Activated gamma-delta T cell treated with Interleukin-2 at 50 U/mL for 16 hours (primary cell): ENCODE measurements at regions not wholly inside any gene's neighbourhood (a gene's known extent, or its start where the extent isn't known, plus 50 kb on each side); places are given as distances from the start of the nearest gene placed in this dataset.

ENCODE experiments used
- DNase-seq: peaks from one replicate; pipeline ENCODE4 v3.0.0-alpha.2; 2020

GRCh38 chr3:178367817-178368617 is 168.2 kb upstream of the KCNMB2 start:
- DNase-seq = no peak

- no peak for DNase-seq
These were observed 167.2 kb upstream of the KCNMB2 start for GRCh38 chr3:178369006-178369405.

- no peak for DNase-seq
These were observed 166.4 kb upstream of the KCNMB2 start for GRCh38 chr3:178369811-178370210.

- DNase-seq = no peak
These were observed 165.8 kb upstream of the KCNMB2 start for GRCh38 chr3:178370387-178370786.

DNA sequence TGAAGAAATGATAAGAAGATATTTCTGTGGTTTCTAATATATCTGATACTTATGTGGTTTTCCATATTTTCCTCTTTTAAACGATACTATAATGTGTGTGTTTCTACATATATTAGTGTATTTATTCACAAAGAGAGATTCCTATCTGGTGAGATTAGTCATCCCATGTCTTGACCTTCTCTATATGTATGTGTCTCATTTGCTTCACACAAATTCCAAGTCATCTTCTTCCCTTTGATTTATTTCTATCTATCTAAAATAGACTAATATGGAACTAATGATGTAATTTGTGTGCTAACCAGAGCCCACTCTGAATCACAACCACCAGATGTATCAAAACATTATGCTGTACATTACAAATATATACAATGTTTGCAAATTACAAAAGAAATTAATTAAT is 154.7 kb upstream of the KCNMB2 start:
- no peak for DNase-seq

DNA sequence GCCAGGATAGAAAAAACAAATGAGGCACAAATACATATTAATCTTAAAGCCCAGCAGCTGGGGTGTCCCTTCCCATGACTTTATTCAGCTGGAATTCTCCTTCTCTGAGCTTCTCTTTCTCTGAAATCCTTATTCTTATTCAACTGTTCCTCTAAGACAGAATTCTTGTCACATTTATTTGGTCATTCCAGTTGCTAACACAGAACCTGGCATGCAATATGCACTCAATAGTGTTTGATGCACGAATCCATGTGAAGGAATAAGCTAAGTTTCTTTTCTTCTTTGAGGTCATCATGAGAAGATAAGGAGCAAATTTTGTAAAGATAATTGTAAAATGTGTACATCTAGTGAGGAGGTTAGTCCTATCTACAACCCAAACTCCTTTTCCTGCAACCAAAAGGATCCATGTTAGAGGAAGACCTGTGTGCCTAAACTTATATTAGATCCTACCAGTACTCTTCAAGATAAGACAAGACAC is 154.2 kb upstream of the KCNMB2 start:
- DNase-seq = no peak

DNA sequence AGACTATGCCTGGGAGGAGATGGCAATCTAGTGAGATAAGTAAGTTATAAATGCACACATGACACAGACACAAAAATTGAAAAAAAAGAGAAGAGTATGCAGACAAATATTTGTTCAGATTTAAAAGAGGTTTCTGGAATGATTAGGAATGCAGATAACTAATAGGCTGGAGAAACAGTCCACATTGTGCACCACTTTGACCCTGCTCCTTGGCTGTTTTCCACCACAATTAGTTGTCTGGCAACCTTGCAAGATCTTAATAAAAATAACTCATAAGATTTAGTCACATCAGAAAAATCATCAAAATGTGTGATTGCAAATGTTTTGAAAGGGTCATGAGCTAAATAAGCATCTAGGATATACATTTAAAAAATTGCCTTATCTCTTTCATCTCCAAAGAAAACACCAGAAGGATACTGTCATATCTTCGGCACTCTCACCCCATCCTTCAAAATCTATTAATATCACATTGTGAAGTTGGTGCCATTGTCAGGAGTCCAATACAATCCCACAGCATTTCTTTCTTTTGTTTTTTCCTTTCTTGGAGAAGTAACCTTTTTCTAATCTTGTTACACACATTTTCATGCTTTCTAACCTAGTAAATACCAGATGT is 153.7 kb upstream of the KCNMB2 start:
- DNase-seq = no peak

- no peak for DNase-seq
These were observed 151.7 kb upstream of the KCNMB2 start for GRCh38 chr3:178384321-178385230.

DNA sequence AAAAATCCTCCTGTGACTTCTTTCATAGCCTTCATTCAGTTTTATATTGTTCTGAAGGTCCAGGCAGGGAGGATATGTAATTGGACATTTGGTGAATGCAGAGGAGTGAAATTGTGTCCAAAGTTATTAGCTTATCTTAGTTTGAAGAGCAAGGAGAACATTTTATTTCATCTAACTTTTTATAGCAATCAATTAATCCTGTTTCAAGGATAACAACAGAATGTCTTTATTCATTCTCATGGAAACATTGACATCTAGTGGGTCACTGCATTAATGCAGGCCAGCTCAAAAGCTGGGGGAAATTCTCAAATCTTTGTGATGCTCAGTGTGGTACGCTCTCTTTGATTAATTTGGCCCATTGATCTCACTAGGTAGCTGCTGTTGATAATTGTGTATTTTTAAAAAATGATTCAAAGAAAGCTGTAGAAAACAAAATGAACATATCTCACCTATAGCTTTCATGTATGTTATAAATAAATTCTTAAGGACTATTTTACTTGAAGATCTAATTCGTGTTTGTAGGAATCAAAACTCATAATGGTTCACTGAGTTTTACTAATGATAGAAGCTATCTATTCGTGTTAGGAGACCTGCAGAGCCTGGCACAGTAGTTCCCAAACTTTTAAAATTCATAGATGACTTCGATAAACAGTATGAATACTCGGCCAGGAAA is 150.8 kb upstream of the KCNMB2 start:
- DNase-seq = no peak

DNA sequence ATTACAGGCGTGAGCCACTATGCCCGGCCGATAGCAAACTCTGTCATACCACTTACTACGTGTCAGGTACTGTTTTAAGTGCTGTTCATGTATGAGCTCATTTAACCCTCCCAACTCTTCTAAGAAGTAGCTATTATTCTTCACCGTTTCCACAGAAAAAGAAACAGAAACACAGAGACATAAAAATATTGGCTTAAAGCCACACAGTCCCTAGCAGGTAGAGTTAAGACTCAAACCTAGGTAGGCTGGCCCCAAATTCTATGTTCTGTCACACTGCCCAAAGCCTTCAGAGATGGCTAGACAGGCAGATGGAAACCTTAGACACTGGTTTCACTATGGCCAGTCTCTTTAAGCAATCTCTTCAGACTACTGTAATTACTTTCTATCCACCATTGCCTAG is 149.8 kb upstream of the KCNMB2 start:
- DNase-seq = no peak

- no peak for DNase-seq
These were observed 149.4 kb upstream of the KCNMB2 start for GRCh38 chr3:178386880-178387279.

DNA sequence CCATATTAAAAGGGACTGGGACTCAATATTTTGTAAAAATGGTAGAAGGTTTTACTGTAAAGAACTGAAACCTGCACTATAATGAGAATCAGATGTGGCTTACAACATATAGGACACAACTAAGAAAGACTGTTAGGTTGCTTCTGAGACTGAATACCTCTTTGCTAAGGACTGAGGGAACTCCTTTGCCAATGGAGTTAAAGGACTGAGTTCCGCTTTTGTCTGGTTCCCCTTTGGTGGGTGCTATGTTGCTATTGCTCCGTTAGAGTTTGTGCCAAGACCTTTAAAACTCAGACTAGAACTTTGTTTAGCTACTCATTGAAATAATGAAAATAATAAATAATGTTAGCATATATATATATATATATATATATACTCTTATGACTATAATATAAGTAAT is 147.8 kb upstream of the KCNMB2 start:
- DNase-seq = no peak

- DNase-seq = no peak
These were observed 147.0 kb upstream of the KCNMB2 start for GRCh38 chr3:178389258-178389657.

- no peak for DNase-seq
These were observed 143.7 kb upstream of the KCNMB2 start for GRCh38 chr3:178392511-178392926.

DNA sequence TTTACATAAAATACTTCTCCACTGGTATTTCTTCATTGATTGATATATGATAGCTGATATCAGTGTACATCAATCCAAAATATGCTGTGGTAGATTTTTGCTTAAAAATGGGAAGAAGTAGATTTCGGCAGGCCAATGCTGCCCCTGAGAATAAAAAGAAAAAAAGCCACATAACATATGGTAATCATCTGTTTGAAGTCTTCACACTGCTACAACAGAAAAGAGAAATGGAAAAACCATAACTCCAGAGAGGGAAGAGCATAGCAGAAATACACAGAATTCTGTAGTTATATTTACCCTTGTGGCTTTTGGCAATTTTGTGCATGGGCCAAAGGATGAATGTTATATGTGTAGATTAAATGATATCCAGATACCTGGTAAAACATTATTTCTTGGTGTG is 143.1 kb upstream of the KCNMB2 start:
- DNase-seq = no peak

GRCh38 chr3:178393824-178394223 is 142.4 kb upstream of the KCNMB2 start:
- no peak for DNase-seq

DNA sequence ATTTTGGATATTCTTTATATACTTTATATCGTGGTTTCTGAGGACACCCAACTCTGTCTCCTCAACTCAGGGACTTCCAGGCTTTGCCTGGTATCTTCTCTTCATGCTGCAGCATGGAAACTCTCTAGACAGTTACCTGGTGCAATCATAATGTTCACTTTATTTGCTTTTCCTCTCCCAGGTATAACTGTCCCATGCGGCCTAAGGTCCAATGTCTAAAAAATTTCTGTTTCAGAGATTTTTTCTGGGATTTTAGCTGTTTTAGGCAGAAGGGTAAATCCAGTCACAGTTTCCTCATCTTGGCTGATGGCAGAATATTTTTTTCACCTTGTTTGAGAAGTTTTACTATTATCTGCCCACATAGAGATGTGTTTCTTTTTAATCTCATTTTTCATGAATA is 139.9 kb upstream of the KCNMB2 start:
- DNase-seq = no peak

DNA sequence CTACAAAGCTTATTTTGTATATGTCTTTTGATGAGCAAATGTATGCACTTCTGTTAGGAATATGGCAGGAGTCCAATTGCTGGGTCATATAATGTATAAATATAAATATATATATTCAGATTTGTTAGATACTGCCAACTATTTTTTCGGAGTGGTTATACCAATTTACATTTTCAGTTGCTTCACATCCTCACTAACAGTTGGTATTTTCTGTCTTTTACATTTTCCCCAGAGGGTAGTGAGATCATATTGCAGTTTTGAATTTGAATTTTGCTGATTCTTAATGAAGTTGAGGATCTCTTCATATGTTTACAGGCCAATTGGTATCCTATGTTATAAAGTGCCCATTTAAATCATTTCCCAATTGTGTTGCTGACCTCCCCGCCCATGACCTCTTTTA is 139.0 kb upstream of the KCNMB2 start:
- no peak for DNase-seq

DNA sequence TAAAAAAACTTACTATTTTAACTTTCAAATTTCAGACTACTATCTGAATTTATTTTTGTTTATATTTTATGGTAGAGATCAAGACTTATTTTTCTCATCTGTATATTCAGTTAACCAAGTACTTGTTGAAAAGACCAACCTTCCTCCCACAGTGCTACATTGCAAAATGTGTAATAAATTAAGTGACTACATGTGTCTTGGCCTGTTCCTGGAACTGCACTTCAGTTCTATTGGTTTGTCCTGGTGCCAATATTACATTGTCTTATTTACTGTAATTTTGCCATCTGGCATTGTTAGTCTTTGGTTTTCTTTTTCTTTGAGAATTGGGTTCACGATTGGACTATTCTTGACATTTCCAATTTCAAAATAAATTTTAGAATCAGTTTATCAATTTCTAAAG is 138.4 kb upstream of the KCNMB2 start:
- no peak for DNase-seq

GRCh38 chr3:178404961-178405360 is 131.3 kb upstream of the KCNMB2 start:
- DNase-seq = no peak

GRCh38 chr3:178405531-178405930 is 130.7 kb upstream of the KCNMB2 start:
- no peak for DNase-seq

- no peak for DNase-seq
These were observed 130.0 kb upstream of the KCNMB2 start for GRCh38 chr3:178406206-178406605.

DNA sequence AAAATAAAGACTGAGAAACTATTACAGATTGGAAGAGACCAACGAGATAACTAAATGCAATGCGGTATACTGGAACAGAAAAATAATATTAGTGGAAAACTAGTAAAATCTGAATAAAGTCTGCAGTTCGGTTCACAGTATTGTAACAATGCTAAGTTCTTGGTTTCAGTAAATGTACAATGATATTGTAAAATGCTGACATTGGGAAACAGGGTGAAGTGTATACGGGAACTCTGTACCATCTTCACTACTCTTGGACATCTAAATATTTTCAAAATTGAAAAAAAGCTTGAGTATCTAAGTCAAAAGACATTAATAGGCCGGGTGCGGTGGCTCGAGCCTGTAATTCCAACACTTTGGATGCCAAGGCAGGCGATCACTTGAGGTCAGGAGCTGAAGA is 120.9 kb upstream of the KCNMB2 start:
- DNase-seq = no peak
